ENCODE measurements at regions not wholly inside any gene's neighbourhood (a gene's known extent, or its start where the extent isn't known, plus 50 kb on each side); places are given as distances from the start of the nearest gene placed in this dataset.
"Not testable (repeated sequence)": the region's sequence is repeated elsewhere in the genome, so short reads cannot be mapped to it uniquely, and the experiment has no call there.

- DNase-seq: no peak
Measured at GRCh38 chr7:13742811-13743210, 246.7 kb downstream of the ETV1 start.

DNA sequence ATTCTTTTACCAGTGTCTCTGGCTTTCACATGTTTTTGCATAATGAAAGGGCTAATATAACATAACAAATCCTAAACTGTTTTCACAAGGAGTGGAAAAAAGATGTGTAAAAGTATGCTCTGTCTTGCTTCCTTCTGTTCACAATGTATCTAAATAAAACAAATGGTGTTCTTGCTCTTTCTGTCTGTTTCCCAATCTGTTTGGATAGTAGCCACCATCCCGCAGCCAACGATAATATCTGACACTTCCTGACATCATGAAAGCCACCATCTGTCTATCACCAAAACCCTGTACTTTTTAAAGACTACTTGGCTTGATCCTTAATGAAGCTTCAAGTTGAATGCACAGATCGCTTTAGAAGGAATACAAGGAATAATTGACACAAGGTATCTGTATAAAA lies 246.2 kb downstream of the ETV1 start:
- DNase-seq: no peak

DNA sequence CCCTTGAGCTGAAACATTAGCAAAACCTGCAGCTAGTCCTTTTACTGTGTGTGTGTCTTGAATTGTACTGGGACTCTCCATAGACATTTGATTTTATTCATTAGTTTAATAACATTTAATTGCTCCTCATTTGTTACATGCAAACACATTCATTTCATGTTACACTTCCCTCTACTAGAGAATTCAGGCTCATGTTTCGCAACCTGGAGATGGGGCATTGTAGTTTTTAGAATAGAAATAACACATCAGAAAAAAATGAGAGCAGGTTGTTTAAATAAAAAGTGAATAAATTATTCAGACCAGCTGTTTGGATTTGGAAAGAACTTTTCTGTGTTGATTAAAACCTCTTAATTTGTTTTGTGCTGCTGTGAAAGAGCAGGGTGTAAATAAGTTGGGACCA lies 243.9 kb downstream of the ETV1 start:
- no peak for DNase-seq

DNA sequence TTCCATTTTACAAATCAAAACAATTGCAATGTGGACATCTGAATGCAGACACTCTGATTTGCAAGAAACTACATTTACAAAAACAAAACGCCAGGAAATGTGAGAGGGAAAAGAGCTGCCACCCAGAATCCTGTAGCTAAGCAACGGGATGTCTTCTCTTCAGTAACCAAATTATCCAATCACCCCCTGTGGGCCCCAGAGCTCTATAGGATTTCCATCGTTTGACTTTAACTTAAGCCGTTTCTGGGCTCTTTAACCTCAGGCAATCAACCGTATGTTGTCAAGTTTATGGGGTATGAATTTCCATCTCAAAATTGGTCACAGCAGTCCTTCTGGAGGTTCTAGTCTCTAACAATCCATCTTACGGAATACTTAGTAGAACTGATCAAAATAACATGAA lies 240.5 kb downstream of the ETV1 start:
- DNase-seq: no peak

DNA sequence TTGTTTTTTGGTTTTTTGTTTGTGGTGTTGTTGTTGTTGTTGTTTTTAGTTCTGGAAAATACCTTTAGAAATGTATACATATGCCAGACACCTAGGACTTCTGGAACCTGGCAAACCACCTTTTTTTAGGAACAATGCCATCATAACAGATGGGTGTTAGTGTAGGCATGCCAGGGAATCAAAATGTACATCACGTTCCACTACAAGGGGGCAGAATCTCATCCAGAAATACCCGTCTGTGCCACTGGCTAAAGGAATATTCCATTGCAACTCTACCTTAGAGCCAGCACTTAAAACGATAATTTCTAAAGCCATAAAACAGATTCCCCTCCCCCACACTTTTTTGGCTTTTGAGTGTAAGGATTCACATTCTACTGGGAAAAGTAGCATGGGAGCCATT lies 239.8 kb downstream of the ETV1 start:
- no peak for DNase-seq

DNA sequence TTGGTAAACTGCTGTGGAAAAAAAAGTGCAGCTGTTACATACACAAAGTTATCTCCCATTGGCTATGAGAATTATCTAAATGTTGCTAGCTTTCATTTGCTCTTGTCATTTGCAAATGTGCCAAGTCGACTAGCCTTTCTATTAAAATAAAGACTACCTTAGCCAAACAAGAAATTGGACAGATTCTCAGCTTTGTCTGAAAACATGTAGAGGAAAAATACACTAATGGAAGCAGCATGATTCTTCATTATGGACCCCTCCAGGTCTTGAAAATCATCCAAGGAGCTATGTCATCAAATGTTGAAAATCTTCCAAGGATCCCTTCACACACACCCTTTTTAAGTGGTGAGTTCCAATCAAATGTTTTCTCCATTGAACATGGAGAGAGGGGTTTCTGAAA lies 237.7 kb downstream of the ETV1 start:
- no peak for DNase-seq

DNA sequence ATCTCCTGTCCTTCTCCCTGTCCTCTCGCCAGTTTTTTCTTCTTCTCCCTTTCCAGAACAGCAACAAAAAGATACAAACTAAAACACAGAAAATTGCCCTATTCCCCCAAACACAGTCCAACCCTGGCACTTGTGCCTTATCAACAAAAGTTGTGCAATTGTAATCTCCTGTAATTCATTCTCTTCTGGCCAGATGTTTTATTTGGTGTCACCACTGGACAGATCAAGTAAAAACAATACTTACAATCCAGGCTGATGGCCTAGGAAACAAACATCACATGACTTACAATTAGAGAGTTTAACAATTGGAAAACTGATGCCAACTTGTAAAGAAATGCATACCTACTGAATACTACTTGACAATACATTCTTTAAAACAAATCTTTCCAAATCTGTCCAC lies 231.6 kb downstream of the ETV1 start:
- no peak for DNase-seq

DNA sequence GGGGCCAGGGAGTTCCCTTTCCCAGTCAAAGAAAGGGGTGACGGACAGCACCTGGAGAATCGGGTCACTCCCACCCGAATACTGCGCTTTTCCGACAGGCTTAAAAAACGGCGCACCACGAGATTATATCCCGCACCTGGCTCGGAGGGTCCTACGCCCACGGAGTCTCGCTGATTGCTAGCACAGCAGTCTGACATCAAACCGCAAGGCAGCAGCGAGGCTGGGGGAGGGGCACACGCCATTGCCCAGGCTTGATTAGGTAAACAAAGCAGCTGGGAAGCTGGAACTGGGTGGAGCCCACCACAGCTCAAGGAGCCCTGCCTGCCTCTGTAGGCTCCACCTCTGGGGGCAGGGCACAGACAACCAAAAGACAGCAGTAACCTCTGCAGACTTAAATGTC lies 223.6 kb downstream of the ETV1 start:
- DNase-seq: not testable (repeated sequence)

- DNase-seq: no peak
Measured at GRCh38 chr7:13770305-13770704, 219.2 kb downstream of the ETV1 start.

DNA sequence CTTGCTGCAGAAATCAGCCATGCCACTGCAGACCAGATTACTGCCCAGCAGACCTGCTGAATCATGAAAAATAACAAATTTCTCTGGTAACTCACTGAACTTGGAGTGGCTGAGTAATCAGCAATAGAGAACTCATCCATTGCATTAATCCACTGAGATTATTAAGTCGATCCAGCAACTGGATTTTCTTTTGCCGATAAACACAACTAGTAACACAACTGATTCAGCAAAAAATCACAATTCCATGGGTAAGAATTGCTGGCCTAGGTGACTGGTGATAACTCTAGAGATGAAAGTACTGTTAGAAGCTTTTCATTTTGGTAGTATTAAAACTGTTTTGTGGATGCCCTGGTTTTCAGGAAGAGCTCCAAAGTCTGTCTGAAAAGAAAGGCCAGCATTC lies 214.5 kb downstream of the ETV1 start:
- DNase-seq: no peak

GRCh38 chr7:13777242-13777641 lies 212.2 kb downstream of the ETV1 start:
- no peak for DNase-seq

DNA sequence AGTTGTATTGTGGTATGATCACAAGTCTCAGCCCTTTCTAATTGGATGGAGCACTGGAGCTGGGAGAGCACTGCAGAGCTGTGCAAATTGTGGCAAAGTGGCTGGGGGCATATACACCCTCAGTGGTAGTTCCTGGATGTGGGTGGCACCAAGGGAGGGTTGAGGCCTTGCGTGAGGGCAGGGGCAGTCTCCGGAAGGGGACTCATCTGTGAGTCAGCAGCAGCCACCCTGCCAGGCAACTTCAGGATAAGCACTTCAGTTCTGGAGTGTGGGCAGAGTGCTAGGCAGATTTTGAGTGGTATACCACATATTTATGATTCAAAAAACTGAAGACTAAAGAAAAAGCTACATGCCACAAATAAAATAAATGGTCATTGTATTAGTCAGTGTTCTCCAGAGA lies 210.5 kb downstream of the ETV1 start:
- DNase-seq: peak; percentile 11 to 35

- DNase-seq: no peak
Measured at GRCh38 chr7:13790611-13791010, 198.9 kb downstream of the ETV1 start.

- no peak for DNase-seq
Measured at GRCh38 chr7:13792208-13792607, 197.3 kb downstream of the ETV1 start.

- no peak for DNase-seq
Measured at GRCh38 chr7:13793926-13794325, 195.5 kb downstream of the ETV1 start.

GRCh38 chr7:13794581-13794980 lies 194.9 kb downstream of the ETV1 start:
- DNase-seq: no peak

GRCh38 chr7:13797545-13797944 lies 191.9 kb downstream of the ETV1 start:
- no peak for DNase-seq

GRCh38 chr7:13800694-13801448 lies 188.6 kb downstream of the ETV1 start:
- no peak for DNase-seq

- no peak for DNase-seq
Measured at GRCh38 chr7:13801669-13802068, 187.8 kb downstream of the ETV1 start.

DNA sequence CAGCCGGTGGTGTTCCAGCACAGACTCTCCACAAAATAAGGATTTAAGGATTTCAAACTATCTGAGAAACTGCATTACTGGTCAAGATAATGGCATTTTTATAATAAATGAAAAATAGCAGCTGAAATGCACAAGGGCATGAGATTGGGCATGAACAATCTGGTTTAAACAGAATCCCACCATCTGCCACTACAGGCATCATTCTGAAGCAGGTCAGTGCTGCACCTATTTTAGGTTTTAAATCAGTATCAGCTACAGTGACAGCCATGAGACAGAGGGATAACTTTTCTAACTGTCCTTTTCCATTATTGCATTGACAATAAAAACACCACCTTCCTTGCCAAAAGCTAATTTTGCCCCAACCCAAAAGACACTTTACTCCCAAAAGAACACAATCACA lies 186.8 kb downstream of the ETV1 start:
- no peak for DNase-seq

DNA sequence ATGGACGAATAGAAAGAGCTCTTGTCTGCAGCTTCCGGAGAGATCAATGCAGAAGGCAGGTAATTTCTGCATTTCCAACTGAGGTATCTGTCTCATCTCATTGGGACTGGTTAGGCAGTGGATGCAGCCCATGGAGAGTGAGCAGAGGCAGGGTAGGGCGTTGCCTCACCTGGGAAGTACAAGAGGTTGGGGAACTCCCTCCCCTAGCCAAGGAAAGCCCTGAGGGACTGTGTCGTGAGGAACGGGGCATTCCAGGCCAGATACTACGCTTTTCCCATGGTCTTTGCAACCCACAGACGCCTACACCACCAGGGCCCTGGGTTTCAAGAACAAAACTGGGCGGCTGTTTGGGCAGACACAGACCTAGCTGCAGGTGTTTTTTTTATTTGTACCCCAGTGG lies 186.3 kb downstream of the ETV1 start:
- no peak for DNase-seq

DNA sequence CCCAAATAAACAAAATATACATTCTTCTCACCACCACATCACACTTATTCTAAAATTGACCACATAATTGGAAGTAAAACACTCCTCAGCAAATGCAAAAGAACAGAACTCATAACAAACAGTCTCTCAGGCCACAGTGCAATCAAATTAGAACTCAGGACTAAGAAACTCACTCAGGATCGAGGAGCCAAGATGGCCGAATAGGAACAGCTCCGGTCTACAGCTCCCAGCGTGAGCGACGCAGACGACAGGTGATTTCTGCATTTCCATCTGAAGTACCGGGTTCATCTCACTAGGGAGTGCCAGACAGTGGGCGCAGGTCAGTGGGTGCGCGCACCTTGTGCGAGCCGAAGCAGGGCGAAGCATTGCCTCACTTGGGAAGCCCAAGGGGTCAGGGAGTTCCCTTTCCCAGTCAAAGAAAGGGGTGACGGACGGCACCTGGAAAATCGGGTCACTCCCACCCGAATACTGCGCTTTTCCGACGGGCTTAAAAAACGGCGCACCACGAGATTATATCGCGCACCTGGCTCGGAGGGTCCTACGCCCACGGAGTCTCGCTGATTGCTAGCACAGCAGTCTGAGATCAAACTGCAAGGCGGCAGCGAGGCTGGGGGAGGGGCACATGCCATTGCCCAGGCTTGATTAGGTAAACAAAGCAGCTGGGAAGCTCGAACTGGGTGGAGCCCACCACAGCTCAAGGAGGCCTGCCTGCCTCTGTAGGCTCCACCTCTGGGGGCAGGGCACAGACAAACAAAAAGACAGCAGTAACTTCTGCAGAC lies 183.2 kb downstream of the ETV1 start:
- not testable (repeated sequence) for DNase-seq

- DNase-seq: not testable (repeated sequence)
Measured at GRCh38 chr7:13817230-13817629, 172.2 kb downstream of the ETV1 start.

DNA sequence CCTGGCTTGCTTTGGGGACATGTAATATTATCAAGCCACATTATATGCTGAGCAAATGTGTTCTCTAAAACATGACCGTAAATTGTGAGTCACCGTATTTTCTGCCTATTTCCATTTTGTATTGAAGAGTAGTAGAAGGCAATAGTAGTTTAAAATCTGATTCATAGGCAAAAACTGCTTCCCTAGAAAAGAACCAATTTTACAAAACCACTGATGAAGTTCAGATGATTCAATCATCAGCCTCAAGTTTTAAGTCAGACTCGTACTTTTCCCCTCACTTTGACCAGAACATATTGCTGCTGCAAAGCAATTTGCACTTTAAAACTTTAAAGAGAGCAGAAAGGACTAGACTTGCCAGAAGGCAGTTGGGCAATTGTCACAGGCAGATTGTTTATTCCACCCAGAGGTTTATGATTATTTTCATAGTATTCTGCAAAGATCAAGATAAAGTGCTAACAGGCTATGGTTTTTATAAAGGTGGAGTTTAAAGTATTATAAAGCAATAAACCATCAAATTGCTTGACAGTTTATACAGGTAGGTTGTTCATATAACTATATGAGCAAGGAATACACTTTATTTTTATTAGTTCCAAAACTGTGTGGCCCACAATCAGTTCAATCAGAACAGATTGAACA lies 168.2 kb downstream of the ETV1 start:
- no peak for DNase-seq

All from activated CD4-positive, alpha-beta T cell treated with anti-CD3 and anti-CD28 coated beads, Interleukin-2, amount 50 U/mL, for 48 hours (primary cell).